NCI-H526 treated with DMSO at 0.1 percent for 48 hours (cell line): ENCODE measurements at regions not wholly inside any gene's neighbourhood (a gene's known extent, or its start where the extent isn't known, plus 50 kb on each side); places are given as distances from the start of the nearest gene placed in this dataset.
A peak's percentile ranks its signal among the peaks of the same experiment; 100 is the strongest.
"Not testable (repeated sequence)": the region's sequence is repeated elsewhere in the genome, so short reads cannot be mapped to it uniquely, and the experiment has no call there.

Source experiments
- DNase-seq: peaks from one replicate; lab custom pipeline; 2025; lab: John Stamatoyannopoulos, UW

DNA sequence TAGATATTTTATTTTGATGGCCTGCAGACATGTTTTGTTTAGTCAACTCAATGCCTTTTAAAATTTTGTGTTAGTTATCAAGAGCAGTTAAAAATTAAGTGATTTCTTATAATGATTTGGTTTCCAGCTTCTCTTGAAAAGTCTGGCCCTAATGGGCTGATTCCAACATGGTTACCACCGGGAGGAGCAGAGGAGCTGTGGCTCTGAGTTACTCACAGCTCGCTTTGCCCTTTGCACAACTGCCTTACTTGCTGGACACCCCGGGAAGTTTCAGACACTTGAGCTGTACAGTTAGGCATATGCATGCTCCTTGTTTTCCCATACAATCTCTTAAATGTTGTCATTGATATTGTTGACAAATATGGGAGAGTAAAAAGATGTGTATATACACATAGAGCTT is 173.1 kb upstream of the MMS22L start:
- no peak for DNase-seq

DNA sequence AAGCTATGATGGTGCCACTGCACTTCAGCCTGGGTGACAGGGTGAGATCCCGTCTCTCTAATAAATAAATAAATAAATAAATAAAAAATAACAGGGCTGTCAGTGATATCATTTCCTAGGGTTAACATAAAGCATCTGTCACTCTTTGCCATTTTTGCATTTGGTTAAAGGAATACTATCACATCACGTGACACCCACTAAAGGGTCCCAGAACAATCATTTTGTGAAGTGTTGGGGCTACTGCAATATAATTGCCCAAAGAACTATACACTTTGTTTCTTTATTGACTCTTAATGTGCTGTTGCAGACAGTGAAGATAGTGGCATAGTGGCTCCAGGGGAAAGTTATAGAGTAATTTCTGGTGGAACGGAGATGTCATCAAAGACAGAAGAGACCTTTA is 176.5 kb upstream of the MMS22L start:
- DNase-seq: no peak

DNA sequence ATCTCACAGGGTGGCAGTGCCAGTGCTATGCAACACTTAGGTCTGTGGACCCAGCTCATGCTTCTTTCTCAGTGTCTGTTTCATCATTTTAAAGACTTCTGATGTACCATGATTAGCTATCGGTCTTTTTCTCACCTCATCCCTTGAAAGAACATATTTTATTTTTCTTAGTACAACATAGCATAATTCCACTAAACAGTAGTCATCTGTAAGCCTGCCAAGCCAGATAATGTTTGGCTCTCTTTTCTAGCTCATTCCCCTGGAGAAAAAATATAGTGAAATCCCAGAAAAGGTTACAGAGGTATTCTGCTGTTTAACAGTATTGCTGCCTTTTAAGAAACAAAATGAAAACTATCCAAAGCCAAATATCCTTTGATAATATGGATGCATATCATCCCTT is 177.0 kb upstream of the MMS22L start:
- no peak for DNase-seq

DNA sequence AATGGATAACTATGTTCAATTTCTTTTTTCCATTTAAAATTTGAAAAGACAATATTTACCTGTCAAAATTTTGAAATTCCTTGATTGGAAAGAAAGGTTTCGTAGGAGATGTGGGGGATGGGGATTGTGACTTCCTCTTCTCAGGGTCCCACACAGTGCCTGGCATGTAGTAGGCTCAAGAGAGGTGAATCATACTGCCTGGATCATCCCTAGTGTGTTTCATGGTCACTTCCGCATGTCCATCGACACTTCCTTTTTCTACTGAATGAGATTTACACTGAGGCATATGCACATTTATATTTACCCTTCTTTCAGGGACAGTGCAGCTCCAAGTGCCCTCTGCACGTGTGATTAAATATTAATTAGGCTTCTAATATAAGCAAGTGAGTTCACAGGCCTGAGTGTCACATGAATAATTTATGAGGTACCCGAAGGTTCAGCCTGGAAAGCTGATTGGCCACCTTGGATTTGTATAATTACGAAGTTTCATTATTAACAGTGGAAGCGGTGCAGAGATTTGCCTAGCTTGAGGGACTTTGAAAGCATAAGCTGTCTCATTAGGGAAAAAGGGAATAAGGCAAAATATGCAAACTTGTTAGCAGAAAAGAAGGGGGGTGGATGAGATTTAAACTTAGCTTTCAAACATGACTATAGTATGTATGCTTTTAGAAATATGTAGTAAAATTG is 177.5 kb upstream of the MMS22L start:
- no peak for DNase-seq

DNA sequence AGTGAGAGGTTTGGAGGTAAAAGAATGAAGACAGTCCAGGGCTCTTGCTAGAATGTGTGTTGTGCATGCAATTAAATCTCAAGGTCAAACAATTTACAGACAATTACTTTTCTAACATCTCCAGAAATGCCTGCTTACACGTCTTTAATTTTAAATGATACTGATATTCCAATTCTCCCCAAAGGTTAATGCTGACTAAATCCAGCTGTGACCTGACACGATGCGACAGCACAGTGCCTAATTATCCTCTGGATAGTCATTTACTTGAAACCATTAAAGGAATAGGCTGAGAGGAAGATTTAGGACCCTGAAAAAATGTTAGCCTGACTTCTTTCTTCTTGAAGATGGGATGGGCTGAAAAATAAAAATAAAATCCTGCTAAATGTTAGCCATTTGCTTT is 178.2 kb upstream of the MMS22L start:
- no peak for DNase-seq

DNA sequence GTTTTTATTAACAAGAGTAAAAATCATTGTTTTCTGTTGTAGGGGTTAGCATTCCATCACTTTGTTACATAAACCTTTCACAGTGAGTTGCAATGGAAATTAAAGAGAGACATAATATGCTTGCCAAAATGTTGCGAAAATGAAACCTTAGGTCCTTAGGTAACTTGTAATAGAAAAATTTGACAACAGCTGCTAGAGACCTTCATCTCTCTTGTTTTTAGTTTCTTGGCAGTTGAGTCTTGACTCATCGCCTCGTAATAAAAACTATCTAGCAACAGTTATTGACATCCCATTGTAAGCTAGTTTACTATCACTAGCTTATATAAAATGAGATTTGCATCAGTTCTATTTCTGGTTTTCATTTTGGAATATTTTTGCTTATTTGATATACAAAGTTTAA is 179.0 kb upstream of the MMS22L start:
- DNase-seq: no peak

DNA sequence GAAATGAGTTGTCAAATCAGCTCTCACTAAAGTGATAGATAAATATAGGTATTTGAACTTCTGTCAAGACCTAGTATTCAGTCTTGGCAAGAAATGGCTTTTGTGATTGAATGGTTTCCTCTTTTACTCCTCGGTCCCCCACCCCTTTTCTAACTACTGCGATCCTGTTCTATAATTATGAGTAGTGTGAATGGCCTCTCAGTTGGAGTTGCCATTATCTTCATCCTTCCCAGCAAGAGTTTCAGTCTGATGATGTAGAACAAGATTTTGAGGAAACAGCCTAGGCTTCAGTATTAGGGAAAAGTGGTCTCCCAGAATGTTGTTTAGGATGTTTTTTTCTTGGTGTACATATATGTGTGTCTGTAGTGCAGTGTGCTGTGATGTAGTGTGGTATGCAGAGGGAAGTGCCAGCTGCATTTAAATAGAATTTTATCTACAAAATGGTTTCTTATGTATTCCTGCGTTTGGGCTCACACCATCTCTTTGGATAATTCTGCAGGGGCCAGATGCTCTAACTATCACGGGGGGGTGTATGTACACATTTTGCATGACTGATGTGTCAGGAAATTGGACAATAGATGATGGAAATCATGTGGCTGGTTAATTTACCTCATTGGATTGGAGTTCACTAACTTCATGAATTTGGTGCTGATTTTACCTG is 180.1 kb upstream of the MMS22L start:
- DNase-seq: no peak

DNA sequence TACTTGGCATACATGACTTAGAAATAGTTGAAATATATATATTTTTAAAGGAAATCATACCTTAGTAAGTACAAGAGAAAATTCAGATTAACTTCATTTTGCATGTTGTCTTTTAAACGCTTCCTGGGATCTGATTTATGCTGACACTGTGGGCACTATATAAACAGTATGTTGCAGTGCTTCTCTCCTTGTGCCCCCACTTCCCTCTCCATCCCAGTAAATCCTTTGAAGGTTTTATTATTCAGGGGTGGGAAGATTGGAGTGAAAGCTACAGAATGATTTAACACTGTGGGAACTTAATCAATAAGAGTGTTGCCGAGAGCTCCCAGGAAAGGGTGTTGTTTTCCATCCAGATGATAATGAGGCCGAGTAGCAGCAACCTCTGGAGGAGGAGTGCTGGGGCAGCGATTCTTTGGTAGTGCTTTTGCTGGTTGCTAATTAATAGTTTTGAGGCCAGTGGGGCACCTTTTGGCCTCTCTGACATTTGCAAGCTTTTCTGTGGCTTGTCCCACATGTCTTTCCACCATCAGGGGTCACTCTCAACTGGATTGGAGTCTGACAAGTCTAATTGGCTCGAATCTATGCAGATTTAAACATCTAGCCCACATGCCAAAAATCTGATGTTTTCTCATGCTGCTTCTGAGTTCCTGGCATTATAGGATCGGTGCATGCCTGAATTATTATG is 183.0 kb upstream of the MMS22L start:
- no peak for DNase-seq

DNA sequence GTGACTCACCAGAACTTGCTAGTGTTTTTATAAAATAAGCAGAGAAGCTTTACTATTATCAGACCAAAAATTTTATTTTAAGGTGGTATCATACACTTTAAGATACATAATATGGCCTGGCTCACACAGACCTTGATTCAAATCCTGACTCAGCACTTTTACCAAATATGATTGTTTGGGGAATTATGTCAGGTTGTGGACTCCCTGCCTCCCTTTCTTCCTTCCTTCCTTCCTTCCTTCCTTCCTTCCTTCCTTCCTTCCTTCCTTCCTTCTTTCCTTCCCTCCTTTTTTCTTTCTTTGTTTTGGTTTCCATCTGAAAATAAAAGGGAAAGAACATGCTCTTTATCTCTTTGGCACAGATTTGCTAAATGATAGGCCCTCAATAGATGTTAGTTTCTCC is 186.0 kb upstream of the MMS22L start:
- DNase-seq: no peak

DNA sequence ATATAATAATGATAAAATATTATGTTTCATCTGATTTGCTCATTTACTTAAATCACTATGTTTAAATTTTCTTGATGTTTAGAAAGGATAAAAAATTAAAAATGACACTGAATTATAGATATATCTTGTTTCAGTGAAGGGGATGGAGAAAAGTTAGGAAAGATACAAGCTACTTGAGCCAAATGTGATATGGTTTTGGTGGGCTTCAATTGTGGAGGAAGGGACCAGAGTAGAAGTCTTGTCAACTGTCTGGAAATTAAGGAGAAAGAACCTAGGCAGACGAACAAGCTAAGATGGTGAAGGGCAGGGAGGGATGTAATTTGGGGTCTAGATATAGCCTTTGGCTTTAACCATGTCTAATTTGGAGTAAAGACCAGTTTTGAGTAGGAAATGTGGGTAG is 186.4 kb upstream of the MMS22L start:
- no peak for DNase-seq

DNA sequence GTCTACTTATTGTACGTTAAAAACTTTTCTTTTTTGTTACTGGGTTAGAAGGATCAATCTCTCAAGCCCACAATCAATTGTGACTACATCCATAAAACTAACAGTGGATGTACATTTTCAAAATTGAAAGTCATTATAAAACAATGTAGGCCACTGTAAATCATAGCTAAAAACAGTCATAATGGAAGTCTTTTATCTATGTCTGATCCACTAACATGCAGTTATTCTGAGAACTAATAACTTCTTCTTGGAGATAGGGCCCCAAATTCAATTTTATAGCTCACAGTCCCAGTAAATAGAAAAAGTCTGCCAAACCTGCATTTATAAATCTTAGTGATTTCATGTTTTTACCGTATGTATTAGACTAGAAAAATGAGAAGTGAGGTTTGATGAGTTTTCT is 187.3 kb upstream of the MMS22L start:
- DNase-seq: no peak

DNA sequence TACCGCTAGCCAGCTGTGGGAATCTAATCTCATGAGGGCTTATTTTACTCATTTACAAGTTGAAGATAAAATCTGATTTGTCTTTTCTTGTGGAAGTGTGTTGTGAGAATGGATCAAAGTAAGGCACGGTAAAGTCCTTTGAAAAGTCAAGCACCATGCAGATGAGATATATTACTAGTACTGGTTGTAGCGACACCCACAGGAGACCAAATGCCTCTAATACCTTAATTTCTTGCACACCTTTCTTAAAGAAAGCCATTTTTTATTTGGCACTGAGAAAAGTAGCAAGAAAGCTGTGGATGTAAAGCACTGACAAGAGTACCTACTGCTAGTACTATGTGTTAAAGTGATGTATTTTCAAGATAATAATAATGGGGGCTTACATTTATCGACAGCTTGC is 191.0 kb upstream of the MMS22L start:
- no peak for DNase-seq

DNA sequence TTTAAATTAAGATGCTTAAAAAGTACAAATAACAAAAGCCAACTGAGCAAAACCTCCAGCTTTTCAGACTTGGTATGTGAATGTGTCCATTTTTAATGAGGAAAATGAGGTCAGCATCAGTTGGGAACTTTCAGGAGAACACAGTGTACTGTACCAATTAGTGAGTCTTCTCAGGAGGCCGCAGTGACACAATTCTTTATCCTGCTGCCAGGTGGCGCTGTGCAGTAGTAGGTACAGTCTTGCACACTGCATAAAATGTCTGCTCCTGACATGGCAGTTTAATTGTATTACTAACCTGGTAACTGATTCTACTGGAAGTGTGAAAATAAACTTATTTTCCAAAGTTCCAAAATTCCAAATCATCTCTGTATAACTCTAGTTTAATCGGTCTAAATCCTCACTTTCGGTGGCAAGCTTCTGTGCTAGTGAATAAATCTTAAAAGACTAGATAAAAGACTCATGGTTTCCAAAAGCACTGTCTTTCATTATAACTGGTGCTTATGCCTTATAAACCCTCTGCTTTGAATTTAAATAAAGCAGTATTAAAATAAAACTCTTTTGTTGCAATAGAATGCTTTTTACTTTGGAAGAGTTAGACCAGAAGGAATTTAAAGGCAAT is 214.8 kb upstream of the MMS22L start:
- peak; percentile 66 for DNase-seq

DNA sequence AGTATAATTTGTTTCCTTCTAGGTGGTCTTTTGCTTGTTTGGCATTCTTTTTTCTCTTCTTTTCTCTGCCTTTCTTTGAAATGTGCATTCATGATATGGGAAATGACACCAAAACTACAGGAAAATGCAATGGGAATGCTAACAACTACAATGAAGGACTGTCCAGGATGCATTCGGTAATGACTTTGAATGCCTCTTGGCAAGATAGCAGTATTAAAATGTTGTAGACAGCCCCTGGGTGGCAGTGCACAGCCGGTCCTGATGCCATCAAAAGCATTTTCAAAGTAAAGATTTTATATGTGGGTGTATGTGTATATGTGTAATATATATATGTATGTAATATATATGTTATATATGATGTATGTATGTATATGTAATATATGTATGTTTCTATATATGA is 218.8 kb upstream of the MMS22L start:
- no peak for DNase-seq

DNA sequence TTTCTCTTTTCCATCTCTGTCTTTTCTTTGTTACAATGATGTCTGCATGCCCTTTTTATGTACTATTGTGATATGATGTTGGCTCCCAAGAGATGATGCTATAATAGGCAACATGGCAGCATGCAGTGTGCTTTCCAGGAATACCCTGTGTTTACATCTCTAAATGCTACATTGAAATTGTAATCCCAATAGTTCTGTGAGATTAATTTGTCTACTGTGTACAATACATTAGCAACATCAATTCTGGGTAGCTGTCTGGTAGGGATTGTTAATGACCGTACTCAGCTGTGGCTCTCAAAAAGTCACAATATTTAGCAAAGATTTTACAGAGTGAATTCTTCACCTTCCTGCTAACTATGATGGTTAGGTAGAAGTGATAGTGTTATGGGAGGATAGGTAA is 225.6 kb upstream of the MMS22L start:
- DNase-seq: no peak

DNA sequence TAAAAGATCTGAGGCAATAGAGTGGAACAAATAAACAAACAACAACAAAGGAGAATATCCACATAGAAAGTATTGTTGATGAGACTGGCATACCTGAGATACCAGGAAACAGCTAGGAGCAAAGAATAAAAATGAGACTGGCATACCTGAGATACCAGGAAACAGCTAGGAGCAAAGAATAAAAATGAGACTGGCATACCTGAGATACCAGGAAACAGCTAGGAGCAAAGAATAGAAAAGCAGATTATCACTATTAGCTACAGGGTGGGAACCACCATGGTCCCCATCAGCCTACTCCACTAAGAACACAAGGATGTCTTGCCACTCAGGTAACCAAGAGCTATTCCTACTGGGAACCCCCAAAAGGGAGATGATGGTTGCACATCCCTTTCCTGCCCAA is 230.2 kb upstream of the MMS22L start:
- DNase-seq: not testable (repeated sequence)

DNA sequence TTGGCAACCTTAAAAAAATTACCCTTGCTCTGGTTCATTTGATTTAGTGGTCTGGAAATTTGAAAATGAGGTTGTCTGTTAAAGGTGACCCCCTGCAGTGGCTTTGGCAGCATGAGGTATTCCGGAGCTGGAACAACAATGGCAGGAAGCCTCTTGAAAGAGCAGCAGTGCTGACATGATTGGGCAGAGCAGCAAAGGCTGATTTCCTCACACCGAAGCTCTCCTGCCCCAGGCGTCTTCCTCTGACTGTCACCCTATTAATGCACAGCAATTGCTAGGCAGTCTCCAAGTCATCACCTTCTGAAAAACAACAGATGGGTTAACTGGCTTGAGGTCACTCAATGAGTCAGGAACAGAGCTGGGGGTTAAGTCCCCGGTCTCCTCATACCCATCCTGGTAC is 241.8 kb upstream of the MMS22L start:
- no peak for DNase-seq

DNA sequence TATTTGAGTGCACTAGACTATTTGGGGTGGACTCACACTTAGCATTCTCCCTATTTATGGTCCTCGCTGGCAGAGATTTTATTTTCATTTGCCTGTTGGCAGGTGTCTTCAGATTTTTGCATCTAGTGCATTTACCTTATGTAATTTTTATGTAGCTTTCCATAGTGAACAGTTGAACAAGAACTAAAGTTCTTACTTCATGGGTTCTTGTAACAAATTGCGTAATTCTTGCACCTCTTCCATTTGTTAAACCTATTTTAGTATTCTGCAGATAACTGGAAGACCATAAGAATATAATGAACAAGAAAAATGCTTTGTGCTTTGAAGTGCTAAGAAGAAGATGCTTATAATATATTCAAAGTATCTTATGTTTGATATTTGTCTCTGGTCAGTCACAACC is 252.8 kb upstream of the MMS22L start:
- DNase-seq: no peak

DNA sequence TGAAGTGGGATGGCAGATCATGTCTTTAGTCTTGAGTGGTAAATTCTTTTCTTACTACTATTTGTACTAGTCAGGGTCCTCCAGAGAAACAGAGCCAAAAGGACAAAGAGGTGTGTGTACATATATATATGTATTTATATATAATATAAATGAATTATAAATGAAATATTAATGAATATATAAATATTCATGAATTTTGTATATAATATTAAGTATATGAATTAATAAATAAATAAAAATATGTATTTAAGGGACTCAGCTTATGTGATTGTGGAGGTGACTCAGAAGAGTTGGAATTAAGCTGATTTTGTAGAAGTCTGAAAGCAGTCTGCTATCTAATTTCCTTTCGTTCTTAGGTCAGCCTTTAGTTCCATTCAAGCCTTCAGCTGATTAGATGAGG is 265.3 kb upstream of the MMS22L start:
- DNase-seq: no peak

DNA sequence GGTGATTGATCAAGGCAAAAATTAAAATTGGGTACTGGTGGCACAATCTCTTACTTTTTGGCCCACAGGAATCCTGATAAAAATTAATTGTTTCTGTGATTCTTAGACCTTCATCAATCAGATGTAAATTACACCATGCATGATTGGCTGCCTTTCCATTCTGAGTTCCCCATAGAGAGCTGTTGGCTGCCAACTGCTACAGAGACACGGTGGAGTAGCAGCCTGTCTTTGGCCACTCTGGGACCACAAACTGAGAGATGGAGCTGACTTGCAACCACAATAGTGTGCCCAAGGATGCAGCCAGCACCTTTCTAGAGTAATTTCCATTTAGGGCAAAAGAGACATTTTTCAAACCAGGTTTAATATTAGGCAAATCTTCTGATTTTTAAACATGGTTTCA is 274.3 kb upstream of the MMS22L start:
- DNase-seq: no peak

DNA sequence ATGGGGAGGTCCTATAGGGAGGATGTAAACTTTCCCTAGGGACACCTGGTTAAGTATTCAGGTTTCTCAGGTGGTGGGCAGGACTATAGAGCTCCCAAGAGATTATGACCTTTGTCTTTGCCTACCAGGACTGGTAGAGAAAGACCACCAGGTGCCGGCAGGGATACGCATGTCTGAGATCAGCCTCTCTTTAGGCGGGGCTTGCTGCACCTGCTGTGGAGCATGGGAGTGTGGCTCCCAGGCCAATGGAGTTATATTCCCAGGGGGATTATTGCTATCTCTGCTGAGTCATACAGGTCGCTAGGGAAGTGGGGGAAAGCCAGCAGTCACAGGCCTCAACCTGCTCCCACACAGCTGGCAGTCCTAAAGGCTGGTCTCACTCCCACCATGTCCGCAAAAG is 280.5 kb upstream of the MMS22L start:
- no peak for DNase-seq

DNA sequence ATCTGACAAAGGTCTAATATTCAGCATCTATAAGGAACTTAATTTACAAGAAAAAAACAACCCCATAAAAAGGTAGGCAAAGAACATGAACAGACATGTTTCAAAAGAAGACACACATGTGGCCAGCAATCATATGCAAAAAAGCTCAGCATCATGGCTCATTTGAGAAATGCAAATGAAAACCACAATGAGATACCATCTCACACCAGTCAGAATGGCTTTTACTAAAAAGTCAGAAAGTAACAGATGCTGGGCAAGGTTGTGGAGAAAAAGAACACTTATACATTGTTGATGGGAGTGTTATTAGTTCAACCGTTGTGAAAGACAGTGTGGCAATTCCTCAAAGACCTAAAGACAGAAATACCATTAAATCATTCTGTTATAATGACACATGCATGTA is 289.9 kb upstream of the MMS22L start:
- DNase-seq: peak; percentile 78

DNA sequence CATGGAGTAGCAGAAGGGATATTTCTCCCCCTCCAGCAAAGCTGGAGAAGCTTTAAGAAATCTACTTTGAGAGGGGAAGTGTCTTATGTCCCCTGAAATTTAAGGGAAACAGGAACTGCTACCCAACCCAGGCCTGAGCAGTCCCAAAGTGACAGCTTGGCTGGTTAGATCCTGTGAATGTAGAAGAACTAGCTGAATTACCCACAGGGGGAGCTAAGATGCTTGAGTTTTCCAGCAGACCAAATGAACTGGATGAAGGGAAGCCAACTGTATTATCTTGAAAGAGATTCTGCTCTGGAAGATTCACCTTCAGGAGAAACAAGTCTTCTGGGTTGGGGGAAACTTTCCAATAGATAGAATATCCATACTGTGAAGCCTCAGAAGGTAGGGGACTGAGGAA is 303.3 kb upstream of the MMS22L start:
- no peak for DNase-seq
